ENCODE measurements at regions not wholly inside any gene's neighbourhood (a gene's known extent, or its start where the extent isn't known, plus 50 kb on each side); places are given as distances from the start of the nearest gene placed in this dataset.

DNA sequence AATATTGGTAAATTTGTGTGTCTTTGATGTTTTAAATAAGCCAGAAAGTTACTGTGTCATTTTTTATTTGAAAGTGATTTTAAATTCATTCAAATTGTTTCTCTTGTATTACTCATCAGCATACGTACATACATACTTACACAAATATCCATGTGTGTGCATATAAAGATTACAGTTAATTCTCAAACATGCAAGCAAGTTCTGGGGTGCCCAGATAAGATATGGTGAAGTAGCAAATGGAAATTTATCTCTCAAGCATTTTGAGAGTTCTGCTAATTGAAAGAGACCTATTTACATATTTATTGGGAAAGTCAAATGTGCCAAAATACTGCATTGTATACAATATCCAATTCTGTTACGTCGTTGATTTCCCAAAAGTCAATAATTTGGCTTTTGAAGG, 1024.0 kb upstream of the CNTN5 start:
- intact Hi-C loops (cut with DNase I), result no loop called here
- Histone ChIP-seq H3K4me1 (no peaks in the 10 kb centered on the region), H3K27me3 (no peaks in the 10 kb centered on the region), H3K27ac (no peak overlapping the region), H3K9me3 (no peaks in the 10 kb centered on the region), H3K4me3 (no peak overlapping the region), H3K36me3 (no peaks in the 10 kb centered on the region)
- ATAC-seq (no peak), DNase-seq (no peak)
- TF ChIP-seq CTCF (IDR thresholded peaks at IDR 0.05), result no peak

DNA sequence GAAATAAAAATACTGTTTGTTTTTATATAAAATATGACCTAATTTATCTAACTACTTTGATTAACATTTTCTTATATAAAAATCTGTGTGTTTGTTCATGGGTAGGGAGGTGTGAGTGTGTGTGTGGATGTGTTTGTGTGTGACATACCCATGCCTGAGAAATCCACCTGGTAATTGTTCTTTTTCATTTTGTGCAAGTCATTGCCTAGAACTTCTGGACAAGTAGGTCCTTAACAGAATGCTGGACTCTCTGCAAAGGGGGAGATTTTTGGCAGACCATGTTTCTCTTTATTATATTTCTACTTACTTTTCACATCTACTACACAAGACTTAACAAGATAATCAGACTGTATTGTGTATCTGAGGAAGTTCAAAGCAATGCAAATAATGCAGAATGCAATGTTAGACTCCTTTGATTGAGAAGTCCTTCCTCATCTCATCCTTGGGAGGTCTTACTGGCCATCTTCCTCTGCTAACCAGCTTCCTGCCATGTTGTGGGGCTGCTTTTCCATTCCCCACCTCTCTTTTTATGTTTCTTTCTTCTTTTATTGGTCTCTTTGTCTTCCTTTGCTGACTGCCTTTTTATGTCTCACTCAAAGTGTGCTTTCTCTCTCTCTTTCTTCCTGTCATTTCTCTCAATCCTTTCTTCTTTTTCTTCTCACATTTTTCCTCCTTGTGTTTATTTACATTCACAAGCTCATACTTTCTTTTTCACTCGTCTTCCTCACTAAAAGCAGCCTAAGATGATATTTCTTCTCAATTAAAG, 1017.0 kb upstream of the CNTN5 start:
- Histone ChIP-seq H3K27ac (no peak overlapping the region), H3K4me3 (no peak overlapping the region), H3K27me3 (no peaks in the 10 kb centered on the region), H3K36me3 (no peaks in the 10 kb centered on the region), H3K4me1 (no peaks in the 10 kb centered on the region), H3K9me3 (no peaks in the 10 kb centered on the region)
- TF ChIP-seq CTCF (IDR thresholded peaks at IDR 0.05), result no peak
- ATAC-seq, result no peak
- intact Hi-C loops (cut with DNase I), result no loop called here
- DNase-seq, result no peak

GRCh38 chr11:98007072-98007471, 1013.7 kb upstream of the CNTN5 start:
- no peak overlapping the region for H3K27ac ChIP-seq
- no peaks in the 10 kb centered on the region for H3K27me3 ChIP-seq
- H3K36me3 ChIP-seq, result no peaks in the 10 kb centered on the region
- DNase-seq, result no peak
- no peak for ATAC-seq
- H3K4me3 ChIP-seq, result no peak overlapping the region
- no peaks in the 10 kb centered on the region for H3K4me1 ChIP-seq
- H3K9me3 ChIP-seq, result no peaks in the 10 kb centered on the region
- TF ChIP-seq CTCF (IDR thresholded peaks at IDR 0.05), result no peak
- intact Hi-C loops (cut with DNase I), result no loop called here

- DNase-seq (no peak), ATAC-seq (no peak)
- no peaks in the 10 kb centered on the region for H3K36me3 ChIP-seq
- no peaks in the 10 kb centered on the region for H3K9me3 ChIP-seq
- H3K27ac ChIP-seq, result no peak overlapping the region
- H3K4me1 ChIP-seq, result no peaks in the 10 kb centered on the region
- intact Hi-C loops (cut with DNase I), result no loop called here
- no peak for TF ChIP-seq CTCF (IDR thresholded peaks at IDR 0.05)
- H3K4me3 ChIP-seq, result no peak overlapping the region
- H3K27me3 ChIP-seq, result no peaks in the 10 kb centered on the region
Observed at GRCh38 chr11:98027652-98028051, 993.1 kb upstream of the CNTN5 start.

- no peak for DNase-seq
- no peak overlapping the region for H3K4me3 ChIP-seq
- no peaks in the 10 kb centered on the region for H3K4me1 ChIP-seq
- H3K9me3 ChIP-seq, result no peaks in the 10 kb centered on the region
- TF ChIP-seq CTCF (IDR thresholded peaks at IDR 0.05), result no peak
- no peaks in the 10 kb centered on the region for H3K27me3 ChIP-seq
- H3K27ac ChIP-seq, result no peak overlapping the region
- ATAC-seq, result no peak
- intact Hi-C loops (cut with DNase I), result no loop called here
- H3K36me3 ChIP-seq, result no peaks in the 10 kb centered on the region
Observed at GRCh38 chr11:98029832-98030231, 990.9 kb upstream of the CNTN5 start.

GRCh38 chr11:98036810-98037209, 983.9 kb upstream of the CNTN5 start:
- no peaks in the 10 kb centered on the region for H3K4me1 ChIP-seq
- H3K27me3 ChIP-seq, result no peaks in the 10 kb centered on the region
- intact Hi-C loops (cut with DNase I), result no loop called here
- ATAC-seq (no peak), DNase-seq (no peak)
- H3K4me3 ChIP-seq, result no peak overlapping the region
- no peaks in the 10 kb centered on the region for H3K9me3 ChIP-seq
- no peak for TF ChIP-seq CTCF (IDR thresholded peaks at IDR 0.05)
- no peaks in the 10 kb centered on the region for H3K36me3 ChIP-seq
- H3K27ac ChIP-seq, result no peak overlapping the region

Measured in upper lobe of right lung (tissue), 1 donor.